ENCODE measurements at regions not wholly inside any gene's neighbourhood (a gene's known extent, or its start where the extent isn't known, plus 50 kb on each side); places are given as distances from the start of the nearest gene placed in this dataset.

- TF ChIP-seq CTCF (IDR thresholded peaks at IDR 0.05; ENCODE audit: poor library complexity, severe bottlenecking) (no peak), REST (IDR thresholded peaks at IDR 0.05; ENCODE audit: borderline replicate concordance) (no peak), TAF1 (IDR thresholded peaks at IDR 0.05; ENCODE audit: low read depth) (no peak), SMC3 (conservative IDR thresholded peaks at IDR 0.05; ENCODE audit: poor library complexity) (no peak), EZH2 (IDR thresholded peaks at IDR 0.05; ENCODE audit: borderline replicate concordance, insufficient read depth, low read length, poor library complexity, severe bottlenecking) (no peak)
These were observed 1120.8 kb upstream of the TMEM132C start for GRCh38 chr12:127145929-127146789.
